K562 (cell line): ENCODE measurements at regions not wholly inside any gene's neighbourhood (a gene's known extent, or its start where the extent isn't known, plus 50 kb on each side); places are given as distances from the start of the nearest gene placed in this dataset.

Source experiments
- ATAC-seq: fragments of 200-7000 bp; cut with Tn5 transposase; 3 replicates; pipeline ENCODE4 v1.9.1; 2020; ENCODE audit warnings: moderate library complexity
- BruUV-seq: library from RNA; stranded (reverse); fragments of 400-500 nt; replicated peaks from 2 replicates; lab custom pipeline; 2021; lab: Mats Ljungman, UMichigan
- CTCF ChIA-PET: fragments of 300-600 bp; formaldehyde crosslinking; extraction: SDS; loops from one replicate; lab custom pipeline; 2021; ENCODE audit warnings: low intra/inter-chr PET ratio; lab: Yijun Ruan, JAX
- POLR2A ChIA-PET: fragments of 300-600, 350-650 bp; sonication (Branson Sonifier 250); formaldehyde crosslinking; extraction: SDS; loops from one replicate; lab custom pipeline; 2021; ENCODE audit warnings: antibody characterized with exemption, inconsistent platforms; lab: Yijun Ruan, JAX
- DNase-seq, 4 experiments: peaks; one replicate each; pipeline versions ENCODE4 v3.0.0 to v3.0.0-alpha.2; 2011 to 2018; ENCODE audit warnings: low spot score in 3 of 4, mixed read lengths in 3 of 4; ENCODE audit errors: extremely low read depth in 1 of 4
- FAIRE-seq: peaks from 2 replicates; lab custom pipeline; 2011; peaks lifted over from hg19 to GRCh38; lab: Jason Lieb, UNC
- H2AFZ ChIP-seq: 2 replicates; pipeline ENCODE4 v1.6.0; 2011; ENCODE audit warnings: low read depth, low read length, control low read depth, inconsistent platforms
- H3K27ac ChIP-seq: fragments of 200-600 bp; 3 replicates; pipeline ENCODE4 v1.8.0; 2011; ENCODE audit warnings: low read depth, mild to moderate bottlenecking, control low read depth, inconsistent platforms, low read length, moderate library complexity, mixed read lengths; ENCODE audit errors: extremely low read depth
- H3K27me3 ChIP-seq, 2 experiments: fragments of 300-600 bp in 1 of 2; 2 replicates in 1 of 2; 3 replicates in 1 of 2; pipeline versions ENCODE4 v1.6.0 to v1.8.0; 2011; ENCODE audit warnings: inconsistent platforms in 2 of 2, low read length in 2 of 2, mild to moderate bottlenecking in 1 of 2, mixed read lengths in 1 of 2, moderate library complexity in 1 of 2; ENCODE audit not compliant: control insufficient read depth in 2 of 2, insufficient read depth in 2 of 2
- H3K36me3 ChIP-seq: fragments of 300-600 bp; 3 replicates; pipeline ENCODE4 v1.8.0; 2011; ENCODE audit warnings: mild to moderate bottlenecking, low read length, inconsistent platforms; ENCODE audit not compliant: control insufficient read depth, insufficient read depth
- H3K4me1 ChIP-seq, 2 experiments: fragments of 200-600 bp in 1 of 2; replicated peaks in 1 of 2; 2 replicates in 1 of 2; 3 replicates in 1 of 2; pipeline versions ENCODE4 v1.5.1 to v1.8.0; 2011; ENCODE audit warnings: inconsistent platforms in 2 of 2, low read length in 2 of 2, mild to moderate bottlenecking in 1 of 2, mixed read lengths in 1 of 2, moderate library complexity in 1 of 2; ENCODE audit not compliant: control insufficient read depth in 2 of 2, insufficient read depth in 2 of 2
- H3K4me2 ChIP-seq: 2 replicates; pipeline ENCODE4 v1.6.1; 2011; ENCODE audit warnings: low read length, control low read depth, inconsistent platforms, mixed read lengths; ENCODE audit not compliant: insufficient read depth
- H3K4me3 ChIP-seq: fragments of 200-600 bp; sonication (generic), shearing (Covaris generic); 2 replicates; pipeline ENCODE4 v1.5.1; 2016; ENCODE audit warnings: control low read depth, inconsistent platforms
- H3K79me2 ChIP-seq: fragments of 200-600 bp; 3 replicates; pipeline ENCODE4 v1.8.0; 2011; ENCODE audit warnings: low read length, inconsistent platforms; ENCODE audit not compliant: control insufficient read depth, insufficient read depth
- H3K9ac ChIP-seq, 2 experiments: 2 replicates each; pipeline versions ENCODE4 v1.6.0 to v1.6.1; 2011; ENCODE audit warnings: low read depth in 2 of 2, low read length in 2 of 2, control low read depth in 1 of 2, inconsistent platforms in 1 of 2, mild to moderate bottlenecking in 1 of 2, mixed read lengths in 1 of 2; ENCODE audit not compliant: insufficient read depth in 1 of 2
- H3K9me1 ChIP-seq: one replicate; pipeline ENCODE4 v1.6.0; 2011; ENCODE audit warnings: inconsistent platforms, mild to moderate bottlenecking, low read length, moderate library complexity; ENCODE audit not compliant: control insufficient read depth, insufficient read depth
- H3K9me3 ChIP-seq: replicated peaks from 2 replicates; pipeline ENCODE4 v1.5.1; 2011; ENCODE audit warnings: low read depth, low read length, inconsistent platforms; ENCODE audit not compliant: control insufficient read depth, insufficient read depth
- H4K20me1 ChIP-seq: replicated peaks from 2 replicates; pipeline ENCODE4 v1.6.1; 2011; ENCODE audit warnings: low read length, inconsistent platforms, mixed read lengths; ENCODE audit not compliant: control insufficient read depth, insufficient read depth
- CHD1 ChIP-seq: fragments of 200-600 bp; sonication (generic); IDR thresholded peaks from one replicate; pipeline ENCODE4 v1.6.1; 2012; ENCODE audit warnings: mild to moderate bottlenecking, moderate library complexity, low read length, inconsistent platforms
- DEAF1 ChIP-seq: fragments of 450-650 bp; formaldehyde crosslinking; IDR thresholded peaks from 2 replicates; pipeline ENCODE4 v1.4.0; 2020; ENCODE audit warnings: mild to moderate bottlenecking, moderate library complexity
- LEF1 ChIP-seq: fragments of 450-650 bp; IDR thresholded peaks from 2 replicates; pipeline ENCODE4 v1.6.1; 2016; ENCODE audit warnings: mild to moderate bottlenecking
- MEF2A ChIP-seq: IDR thresholded peaks from 2 replicates; pipeline ENCODE4 v1.6.1; 2011; ENCODE audit warnings: low read depth, mild to moderate bottlenecking, low read length, moderate library complexity; ENCODE audit not compliant: control insufficient read depth
- PHB2 ChIP-seq: fragments of 450-650 bp; IDR thresholded peaks from 2 replicates; pipeline ENCODE4 v1.6.1; 2017; ENCODE audit warnings: low read depth
- POLR3A ChIP-seq: IDR thresholded peaks from 2 replicates; pipeline ENCODE4 v1.6.1; 2011; ENCODE audit warnings: borderline replicate concordance, mild to moderate bottlenecking, moderate library complexity; ENCODE audit not compliant: insufficient read length, insufficient read depth; ENCODE audit errors: extremely low read depth
- PRDM10 ChIP-seq: fragments of 450-650 bp; IDR thresholded peaks from 2 replicates; pipeline ENCODE4 v1.6.1; 2018; ENCODE audit not compliant: partially characterized antibody
- SNRNP70 ChIP-seq: fragments of 200-400 bp; formaldehyde crosslinking; optimal IDR thresholded peaks from 2 replicates; pipeline ENCODE3; 2017; ENCODE audit warnings: low read depth, low read length
- TAF9B ChIP-seq: fragments of 450-650 bp; IDR thresholded peaks from 2 replicates; pipeline ENCODE4 v1.6.1; 2018; ENCODE audit warnings: mild to moderate bottlenecking; ENCODE audit not compliant: partially characterized antibody
- TRIM24 ChIP-seq, 2 experiments: fragments of 450-650 bp; IDR thresholded peaks; 2 replicates each; pipeline ENCODE4 v1.6.1; 2016
- ZNF12 ChIP-seq: sonication (generic); formaldehyde crosslinking; IDR thresholded peaks from 2 replicates; pipeline ENCODE4 v1.4.0; 2020; ENCODE audit warnings: mild to moderate bottlenecking, missing genetic modification reagents
- ZNF76 ChIP-seq: fragments of 250-450 bp; sonication (Bioruptor Pico); IDR thresholded peaks from 2 replicates; pipeline ENCODE4 v1.4.0; 2020; ENCODE audit warnings: mild to moderate bottlenecking, moderate library complexity, borderline replicate concordance
- WGBS: fragments of 100-300 bp; shearing (Covaris generic); methylation state at CpG from one replicate; pipeline ENCODE4 v1.1.6; 2016; ENCODE audit warnings: low coverage, mixed read lengths; ENCODE audit not compliant: insufficient coverage; ENCODE audit errors: missing lambda C conversion rate; 5-methylcytosine and 5-hydroxymethylcytosine counted together
- in situ Hi-C: fragments of 300-500 bp; cut with MboI; formaldehyde crosslinking; loops from 4 replicates; pipeline ENCODE4 v1.15.0; 2018; ENCODE audit warnings: inconsistent platforms, mixed read lengths
- intact Hi-C: fragments of 100-400 bp; cut with micrococcal nuclease; formaldehyde crosslinking; loops from 2 replicates; pipeline ENCODE4 v1.14.2; 2022

- no peak for TF ChIP-seq TAF9B
- no peak for TF ChIP-seq ZNF76 (CRISPR knock-in tag)
- TF ChIP-seq LEF1 = no peak
These were observed 345.7 kb upstream of the PCSK5 start (continued) for GRCh38 chr9:75544815-75545214.

- H3K9me3 ChIP-seq = no peaks in the 10 kb centered on the region
- H3K36me3 ChIP-seq = no peaks in the 10 kb centered on the region
- no peak overlapping the region for H3K9ac ChIP-seq
- no TSS peak for BruUV-seq
- CTCF ChIA-PET = no interaction called here
- in situ Hi-C loops = no loop called here
- no peaks in the 10 kb centered on the region for H3K4me1 ChIP-seq
- no peak for FAIRE-seq
- intact Hi-C loops = no loop called here
- POLR2A ChIA-PET = no interaction called here
- H3K9me1 ChIP-seq = no peaks in the 10 kb centered on the region
- H4K20me1 ChIP-seq = no peaks in the 10 kb centered on the region
- DNase-seq = no peak
- no peak overlapping the region for H3K4me2 ChIP-seq
- H3K4me3 ChIP-seq = no peak overlapping the region
- no peaks in the 10 kb centered on the region for H3K27me3 ChIP-seq
- TF ChIP-seq ZNF12 (no peak), POLR3A (no peak), MEF2A (no peak), DEAF1 (CRISPR knock-in tag) (no peak), TRIM24 (IDR thresholded peaks at IDR 0.05) (no peak), PHB2 (no peak), SNRNP70 (no peak), PRDM10 (no peak), CHD1 (no peak)
- no peaks in the 10 kb centered on the region for H3K79me2 ChIP-seq
- no peak overlapping the region for H2AFZ ChIP-seq
- H3K27ac ChIP-seq = no peak overlapping the region
- whole genome bisulfite sequencing = 0% methylated on average over 3 of the region's 3 CpGs
- no peak for ATAC-seq
These were observed 345.2 kb upstream of the PCSK5 start for GRCh38 chr9:75545287-75545686.
